K562 (cell line): ENCODE measurements at regions not wholly inside any gene's neighbourhood (a gene's known extent, or its start where the extent isn't known, plus 50 kb on each side); places are given as distances from the start of the nearest gene placed in this dataset.

Experiments used
- ATAC-seq: fragments of 200-7000 bp; cut with Tn5 transposase; 3 replicates; pipeline ENCODE4 v1.9.1; 2020; ENCODE audit warnings: moderate library complexity
- BruUV-seq: library from RNA; stranded (reverse); fragments of 400-500 nt; replicated peaks from 2 replicates; lab custom pipeline; 2021; lab: Mats Ljungman, UMichigan
- CTCF ChIA-PET: fragments of 300-600 bp; formaldehyde crosslinking; extraction: SDS; loops from one replicate; lab custom pipeline; 2021; ENCODE audit warnings: low intra/inter-chr PET ratio; lab: Yijun Ruan, JAX
- POLR2A ChIA-PET: fragments of 300-600, 350-650 bp; sonication (Branson Sonifier 250); formaldehyde crosslinking; extraction: SDS; loops from one replicate; lab custom pipeline; 2021; ENCODE audit warnings: antibody characterized with exemption, inconsistent platforms; lab: Yijun Ruan, JAX
- DNase-seq, 4 experiments: peaks; one replicate each; pipeline versions ENCODE4 v3.0.0 to v3.0.0-alpha.2; 2011 to 2018; ENCODE audit warnings: low spot score in 3 of 4, mixed read lengths in 3 of 4; ENCODE audit errors: extremely low read depth in 1 of 4
- FAIRE-seq: peaks from 2 replicates; lab custom pipeline; 2011; peaks lifted over from hg19 to GRCh38; lab: Jason Lieb, UNC
- H2AFZ ChIP-seq: 2 replicates; pipeline ENCODE4 v1.6.0; 2011; ENCODE audit warnings: low read depth, low read length, control low read depth, inconsistent platforms
- H3K27ac ChIP-seq: fragments of 200-600 bp; 3 replicates; pipeline ENCODE4 v1.8.0; 2011; ENCODE audit warnings: low read depth, mild to moderate bottlenecking, control low read depth, inconsistent platforms, low read length, moderate library complexity, mixed read lengths; ENCODE audit errors: extremely low read depth
- H3K27me3 ChIP-seq, 2 experiments: fragments of 300-600 bp in 1 of 2; 2 replicates in 1 of 2; 3 replicates in 1 of 2; pipeline versions ENCODE4 v1.6.0 to v1.8.0; 2011; ENCODE audit warnings: inconsistent platforms in 2 of 2, low read length in 2 of 2, mild to moderate bottlenecking in 1 of 2, mixed read lengths in 1 of 2, moderate library complexity in 1 of 2; ENCODE audit not compliant: control insufficient read depth in 2 of 2, insufficient read depth in 2 of 2
- H3K36me3 ChIP-seq: fragments of 300-600 bp; 3 replicates; pipeline ENCODE4 v1.8.0; 2011; ENCODE audit warnings: mild to moderate bottlenecking, low read length, inconsistent platforms; ENCODE audit not compliant: control insufficient read depth, insufficient read depth
- H3K4me1 ChIP-seq, 2 experiments: fragments of 200-600 bp in 1 of 2; replicated peaks in 1 of 2; 2 replicates in 1 of 2; 3 replicates in 1 of 2; pipeline versions ENCODE4 v1.5.1 to v1.8.0; 2011; ENCODE audit warnings: inconsistent platforms in 2 of 2, low read length in 2 of 2, mild to moderate bottlenecking in 1 of 2, mixed read lengths in 1 of 2, moderate library complexity in 1 of 2; ENCODE audit not compliant: control insufficient read depth in 2 of 2, insufficient read depth in 2 of 2
- H3K4me2 ChIP-seq: 2 replicates; pipeline ENCODE4 v1.6.1; 2011; ENCODE audit warnings: low read length, control low read depth, inconsistent platforms, mixed read lengths; ENCODE audit not compliant: insufficient read depth
- H3K4me3 ChIP-seq: fragments of 200-600 bp; sonication (generic), shearing (Covaris generic); 2 replicates; pipeline ENCODE4 v1.5.1; 2016; ENCODE audit warnings: control low read depth, inconsistent platforms
- H3K79me2 ChIP-seq: fragments of 200-600 bp; 3 replicates; pipeline ENCODE4 v1.8.0; 2011; ENCODE audit warnings: low read length, inconsistent platforms; ENCODE audit not compliant: control insufficient read depth, insufficient read depth
- H3K9ac ChIP-seq, 2 experiments: 2 replicates each; pipeline versions ENCODE4 v1.6.0 to v1.6.1; 2011; ENCODE audit warnings: low read depth in 2 of 2, low read length in 2 of 2, control low read depth in 1 of 2, inconsistent platforms in 1 of 2, mild to moderate bottlenecking in 1 of 2, mixed read lengths in 1 of 2; ENCODE audit not compliant: insufficient read depth in 1 of 2
- H3K9me1 ChIP-seq: one replicate; pipeline ENCODE4 v1.6.0; 2011; ENCODE audit warnings: inconsistent platforms, mild to moderate bottlenecking, low read length, moderate library complexity; ENCODE audit not compliant: control insufficient read depth, insufficient read depth
- H3K9me3 ChIP-seq: replicated peaks from 2 replicates; pipeline ENCODE4 v1.5.1; 2011; ENCODE audit warnings: low read depth, low read length, inconsistent platforms; ENCODE audit not compliant: control insufficient read depth, insufficient read depth
- H4K20me1 ChIP-seq: replicated peaks from 2 replicates; pipeline ENCODE4 v1.6.1; 2011; ENCODE audit warnings: low read length, inconsistent platforms, mixed read lengths; ENCODE audit not compliant: control insufficient read depth, insufficient read depth
- C11orf30 ChIP-seq: fragments of 450-650 bp; IDR thresholded peaks from 2 replicates; pipeline ENCODE4 v1.6.1; 2016; ENCODE audit warnings: low read depth, mild to moderate bottlenecking
- CEBPG ChIP-seq, 3 experiments: fragments of 200-800 bp in 1 of 3; sonication (Bioruptor generic) in 1 of 3; sonication (generic) in 1 of 3; formaldehyde crosslinking in 1 of 3; IDR thresholded peaks in 2 of 3; conservative IDR thresholded peaks in 1 of 3; 2 replicates each; pipeline versions ENCODE4 v1.6.1 to v1.8.0; 2016 to 2022; ENCODE audit warnings: missing compliant biosample characterization in 2 of 3, missing genetic modification characterization in 2 of 3, mild to moderate bottlenecking in 1 of 3, missing genetic modification reagents in 1 of 3
- ETV1 ChIP-seq: fragments of 450-650 bp; conservative IDR thresholded peaks from 2 replicates; pipeline ENCODE4 v1.6.1; 2016; ENCODE audit warnings: missing genetic modification characterization, control low read depth, low read depth, missing compliant biosample characterization
- ZNF316 ChIP-seq: fragments of 450-650 bp; IDR thresholded peaks from 2 replicates; pipeline ENCODE4 v1.6.1; 2016
- WGBS: fragments of 100-300 bp; shearing (Covaris generic); methylation state at CpG from one replicate; pipeline ENCODE4 v1.1.6; 2016; ENCODE audit warnings: low coverage, mixed read lengths; ENCODE audit not compliant: insufficient coverage; ENCODE audit errors: missing lambda C conversion rate; 5-methylcytosine and 5-hydroxymethylcytosine counted together
- in situ Hi-C: fragments of 300-500 bp; cut with MboI; formaldehyde crosslinking; loops from 4 replicates; pipeline ENCODE4 v1.15.0; 2018; ENCODE audit warnings: inconsistent platforms, mixed read lengths
- intact Hi-C: fragments of 100-400 bp; cut with micrococcal nuclease; formaldehyde crosslinking; loops from 2 replicates; pipeline ENCODE4 v1.14.2; 2022
- TF ChIP-seq, protein P1 (sequence below): fragments of 150-350 bp; IDR thresholded peaks from 2 replicates; pipeline ENCODE4 v1.6.1; 2014; ENCODE audit warnings: low read depth, mild to moderate bottlenecking, low read length, borderline replicate concordance

DNA sequence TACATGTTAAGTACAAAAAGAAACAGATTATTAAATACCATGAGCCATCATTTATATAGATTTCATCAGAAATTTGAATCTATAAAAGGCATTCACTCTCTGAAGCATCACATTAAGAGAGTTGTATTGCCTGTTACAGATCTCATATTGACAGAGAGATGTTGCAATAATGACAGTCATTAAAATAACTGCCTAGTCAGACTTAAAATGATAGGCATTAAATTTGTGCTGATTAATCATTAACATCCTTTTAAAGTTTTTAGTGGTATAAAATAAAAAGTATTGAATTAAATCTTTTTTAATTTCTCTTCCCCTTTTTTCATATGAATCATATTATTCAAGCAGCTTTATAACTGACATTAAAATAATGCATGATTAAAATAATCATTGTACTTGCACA, 404.9 kb upstream of the FAM174A start:
- no peaks in the 10 kb centered on the region for H3K79me2 ChIP-seq
- no peak for ATAC-seq
- no peaks in the 10 kb centered on the region for H3K9me3 ChIP-seq
- TF ChIP-seq CEBPG (CRISPR knock-in tag; IDR thresholded peaks at IDR 0.05) (no peak), CEBPG (tag; conservative IDR thresholded peaks at IDR 0.05 in 1 of 2, IDR thresholded peaks at IDR 0.05 in 1 of 2) (0 out of 4 replicates have a peak, but pooled peaks of 1 of the 2 experiments have one; percentile 11), ZNF316 (peak; percentile 63; the same call in 1 of the 2 replicates), ETV1 (no peak)
- no peak overlapping the region for H2AFZ ChIP-seq
- no peak for FAIRE-seq
- H3K27me3 ChIP-seq, result no peaks in the 10 kb centered on the region
- H3K36me3 ChIP-seq, result no peaks in the 10 kb centered on the region
- in situ Hi-C loops (no loop called here), intact Hi-C loops (no loop called here)
- BruUV-seq, result no TSS peak
- H4K20me1 ChIP-seq, result no peaks in the 10 kb centered on the region
- H3K9me1 ChIP-seq, result no peaks in the 10 kb centered on the region
- no peak overlapping the region for H3K27ac ChIP-seq
- no peak for DNase-seq
- no peak overlapping the region for H3K4me2 ChIP-seq
- H3K4me3 ChIP-seq, result no peak overlapping the region
- POLR2A ChIA-PET, result no interaction called here
- H3K9ac ChIP-seq, result no peak overlapping the region
- no peaks in the 10 kb centered on the region for H3K4me1 ChIP-seq
- CTCF ChIA-PET, result no interaction called here

DNA sequence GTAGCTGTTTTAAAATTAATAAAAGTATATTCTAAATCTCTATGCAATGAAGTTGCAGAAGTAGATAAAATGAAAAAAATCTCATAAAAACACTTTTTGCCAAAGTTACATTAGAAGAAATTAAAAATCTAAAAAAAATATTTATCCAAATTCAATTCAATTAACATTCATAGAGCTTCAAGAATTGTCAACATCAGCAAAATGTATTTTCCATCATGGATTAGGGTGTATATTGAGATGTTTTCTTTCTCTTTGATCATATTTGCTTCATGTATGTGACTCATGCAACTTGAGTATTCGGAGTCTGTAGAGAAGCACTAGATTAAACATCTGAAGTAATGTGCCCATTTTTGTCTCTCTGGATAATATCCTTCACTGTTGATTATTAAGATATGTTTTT, 415.3 kb upstream of the FAM174A start:
- no peaks in the 10 kb centered on the region for H3K27me3 ChIP-seq
- H3K9me1 ChIP-seq, result no peaks in the 10 kb centered on the region
- ChIA-PET CTCF (no interaction called here), POLR2A (no interaction called here)
- H3K79me2 ChIP-seq, result no peaks in the 10 kb centered on the region
- DNase-seq, result no peak
- BruUV-seq, result no TSS peak
- H3K4me1 ChIP-seq, result no peaks in the 10 kb centered on the region
- H3K9ac ChIP-seq, result no peak overlapping the region
- TF ChIP-seq, protein P1, sequence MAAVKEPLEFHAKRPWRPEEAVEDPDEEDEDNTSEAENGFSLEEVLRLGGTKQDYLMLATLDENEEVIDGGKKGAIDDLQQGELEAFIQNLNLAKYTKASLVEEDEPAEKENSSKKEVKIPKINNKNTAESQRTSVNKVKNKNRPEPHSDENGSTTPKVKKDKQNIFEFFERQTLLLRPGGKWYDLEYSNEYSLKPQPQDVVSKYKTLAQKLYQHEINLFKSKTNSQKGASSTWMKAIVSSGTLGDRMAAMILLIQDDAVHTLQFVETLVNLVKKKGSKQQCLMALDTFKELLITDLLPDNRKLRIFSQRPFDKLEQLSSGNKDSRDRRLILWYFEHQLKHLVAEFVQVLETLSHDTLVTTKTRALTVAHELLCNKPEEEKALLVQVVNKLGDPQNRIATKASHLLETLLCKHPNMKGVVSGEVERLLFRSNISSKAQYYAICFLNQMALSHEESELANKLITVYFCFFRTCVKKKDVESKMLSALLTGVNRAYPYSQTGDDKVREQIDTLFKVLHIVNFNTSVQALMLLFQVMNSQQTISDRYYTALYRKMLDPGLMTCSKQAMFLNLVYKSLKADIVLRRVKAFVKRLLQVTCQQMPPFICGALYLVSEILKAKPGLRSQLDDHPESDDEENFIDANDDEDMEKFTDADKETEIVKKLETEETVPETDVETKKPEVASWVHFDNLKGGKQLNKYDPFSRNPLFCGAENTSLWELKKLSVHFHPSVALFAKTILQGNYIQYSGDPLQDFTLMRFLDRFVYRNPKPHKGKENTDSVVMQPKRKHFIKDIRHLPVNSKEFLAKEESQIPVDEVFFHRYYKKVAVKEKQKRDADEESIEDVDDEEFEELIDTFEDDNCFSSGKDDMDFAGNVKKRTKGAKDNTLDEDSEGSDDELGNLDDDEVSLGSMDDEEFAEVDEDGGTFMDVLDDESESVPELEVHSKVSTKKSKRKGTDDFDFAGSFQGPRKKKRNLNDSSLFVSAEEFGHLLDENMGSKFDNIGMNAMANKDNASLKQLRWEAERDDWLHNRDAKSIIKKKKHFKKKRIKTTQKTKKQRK, result no peak
- TF ChIP-seq ZNF316 (peak; percentile 36; the same call in 1 of the 2 replicates), C11orf30 (peak; percentile 8; the same call in 1 of the 2 replicates)
- no peak overlapping the region for H3K27ac ChIP-seq
- H4K20me1 ChIP-seq, result no peaks in the 10 kb centered on the region
- no peak overlapping the region for H3K4me3 ChIP-seq
- 0% methylated on average over 1 of the region's 1 CpG for WGBS
- no peak overlapping the region for H3K4me2 ChIP-seq
- no peaks in the 10 kb centered on the region for H3K36me3 ChIP-seq
- H3K9me3 ChIP-seq, result no peaks in the 10 kb centered on the region
- intact Hi-C loops (no loop called here), in situ Hi-C loops (no loop called here)
- no peak overlapping the region for H2AFZ ChIP-seq
- no peak for FAIRE-seq
- no peak for ATAC-seq
